Activated CD4-positive, alpha-beta T cell treated with anti-CD3 and anti-CD28 coated beads for 48 hours (primary cell): ENCODE measurements at regions not wholly inside any gene's neighbourhood (a gene's known extent, or its start where the extent isn't known, plus 50 kb on each side); places are given as distances from the start of the nearest gene placed in this dataset.
"Not testable (repeated sequence)": the region's sequence is repeated elsewhere in the genome, so short reads cannot be mapped to it uniquely, and the experiment has no call there.

ENCODE experiments used
- DNase-seq: peaks from one replicate; pipeline ENCODE4 v3.0.0-alpha.2; 2020

DNA sequence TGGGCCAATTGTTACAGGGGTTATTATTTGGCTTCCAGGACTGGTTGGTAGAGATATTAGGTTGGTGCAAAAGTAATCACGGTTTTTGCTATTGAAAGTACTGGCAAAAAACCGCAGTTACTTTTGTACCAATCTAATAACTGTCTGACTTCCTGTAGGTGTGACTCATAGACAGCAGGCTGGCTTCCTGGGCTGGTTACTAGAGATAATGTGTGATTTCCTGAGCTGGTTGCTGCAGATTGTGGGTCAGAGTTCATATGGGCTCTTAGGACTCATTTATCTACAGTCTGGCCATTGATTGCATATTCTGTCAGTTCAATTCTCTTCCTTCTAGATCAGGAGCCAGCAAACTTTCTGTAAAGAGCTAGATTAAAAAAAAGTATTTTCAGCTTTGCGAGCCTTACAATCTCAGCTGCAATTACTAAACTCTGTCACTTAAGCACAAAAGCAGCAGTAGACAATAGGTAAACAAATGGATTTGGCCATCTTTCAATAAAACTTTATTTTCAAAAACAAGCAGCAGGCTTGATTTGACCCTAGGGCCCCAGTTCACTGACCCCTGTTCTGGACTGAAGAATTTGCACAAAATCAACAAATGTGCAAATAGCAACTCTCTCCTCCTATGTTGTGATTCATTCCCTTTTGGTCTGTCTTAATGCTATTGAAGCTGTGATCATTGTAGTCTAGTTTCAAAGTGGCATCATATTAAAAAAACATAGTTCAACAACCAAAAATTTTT lies 50.8 kb upstream of the BOD1L1 start:
- no peak for DNase-seq

- no peak for DNase-seq
These were observed 54.0 kb upstream of the BOD1L1 start for GRCh38 chr4:13681570-13681969.

- DNase-seq = no peak
These were observed 66.7 kb upstream of the BOD1L1 start for GRCh38 chr4:13694256-13694655.

GRCh38 chr4:13698296-13698695 lies 70.8 kb upstream of the BOD1L1 start:
- DNase-seq = no peak

- no peak for DNase-seq
These were observed 72.7 kb upstream of the BOD1L1 start for GRCh38 chr4:13700021-13700857.

GRCh38 chr4:13700858-13701140 lies 73.3 kb upstream of the BOD1L1 start:
- not testable (repeated sequence) for DNase-seq

- no peak for DNase-seq
These were observed 74.5 kb upstream of the BOD1L1 start for GRCh38 chr4:13701937-13702446.

GRCh38 chr4:13703096-13703495 lies 75.6 kb upstream of the BOD1L1 start:
- DNase-seq = no peak

- DNase-seq = no peak
These were observed 76.5 kb upstream of the BOD1L1 start for GRCh38 chr4:13704035-13704434.

GRCh38 chr4:13704761-13705160 lies 77.2 kb upstream of the BOD1L1 start:
- DNase-seq = no peak

GRCh38 chr4:13705521-13706041 lies 78.1 kb upstream of the BOD1L1 start:
- DNase-seq = no peak

DNA sequence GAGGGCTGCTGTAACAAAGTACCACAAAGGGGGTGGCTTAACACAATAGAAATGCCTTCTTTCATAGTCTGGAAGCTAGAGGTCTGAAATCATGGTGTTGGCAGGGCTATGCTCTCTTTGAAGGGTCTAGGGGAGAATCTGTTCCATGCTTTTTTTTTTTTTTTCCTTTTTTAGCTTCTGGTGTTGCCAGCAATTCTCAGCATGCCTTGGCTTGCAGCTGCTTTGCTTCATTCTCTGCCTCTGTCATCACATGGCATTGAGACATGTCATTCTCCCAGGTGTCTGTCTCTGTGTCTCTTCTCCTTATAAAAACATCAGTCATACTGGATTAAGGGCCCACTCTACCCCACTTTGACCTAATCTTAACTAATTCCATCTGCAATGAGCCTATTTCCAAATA lies 78.6 kb upstream of the BOD1L1 start:
- DNase-seq = no peak

DNA sequence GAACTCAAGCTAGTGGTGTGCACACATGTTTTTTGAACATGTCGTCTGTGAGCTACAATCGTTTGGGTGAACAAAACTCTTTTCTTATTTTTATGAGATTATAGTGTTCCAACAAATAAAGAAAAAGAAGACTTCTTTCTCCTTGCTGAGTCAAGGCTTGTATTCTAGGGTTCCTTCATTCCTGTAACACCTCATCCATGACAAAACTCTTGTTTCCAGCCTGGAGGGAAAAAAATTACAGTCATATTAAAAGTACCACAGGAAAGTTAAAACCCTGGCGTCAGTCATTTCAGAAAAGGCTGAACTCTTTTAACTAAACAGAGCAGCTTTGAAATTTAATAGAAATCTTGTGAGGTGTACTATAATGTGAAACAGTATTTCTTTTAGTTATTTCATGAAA lies 79.2 kb upstream of the BOD1L1 start:
- DNase-seq = no peak

GRCh38 chr4:13710246-13710885 lies 82.8 kb upstream of the BOD1L1 start:
- DNase-seq = no peak

GRCh38 chr4:13711233-13711785 lies 83.8 kb upstream of the BOD1L1 start:
- DNase-seq = no peak

- DNase-seq = no peak
These were observed 94.4 kb upstream of the BOD1L1 start for GRCh38 chr4:13721894-13722293.

DNA sequence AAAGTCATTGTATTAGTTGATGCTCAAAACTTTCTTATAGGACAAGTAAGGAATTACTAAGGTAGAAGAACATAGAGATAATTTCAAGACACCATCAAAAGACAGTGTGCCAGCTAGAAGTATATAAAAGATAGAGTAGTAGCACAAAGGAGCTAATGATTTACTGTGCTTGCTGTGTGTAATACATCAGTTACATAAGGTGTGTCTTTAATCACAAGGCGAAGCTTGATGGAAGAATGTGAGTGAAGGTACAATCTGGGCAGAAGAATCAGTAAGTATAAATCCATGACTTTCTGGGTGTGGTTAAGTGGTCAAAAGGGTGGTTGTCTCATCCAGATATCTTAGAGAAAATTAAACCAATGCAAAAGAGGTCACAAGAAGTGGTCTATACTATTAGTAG lies 95.1 kb upstream of the BOD1L1 start:
- DNase-seq = no peak

GRCh38 chr4:13728761-13729160 lies 101.2 kb upstream of the BOD1L1 start:
- no peak for DNase-seq

DNA sequence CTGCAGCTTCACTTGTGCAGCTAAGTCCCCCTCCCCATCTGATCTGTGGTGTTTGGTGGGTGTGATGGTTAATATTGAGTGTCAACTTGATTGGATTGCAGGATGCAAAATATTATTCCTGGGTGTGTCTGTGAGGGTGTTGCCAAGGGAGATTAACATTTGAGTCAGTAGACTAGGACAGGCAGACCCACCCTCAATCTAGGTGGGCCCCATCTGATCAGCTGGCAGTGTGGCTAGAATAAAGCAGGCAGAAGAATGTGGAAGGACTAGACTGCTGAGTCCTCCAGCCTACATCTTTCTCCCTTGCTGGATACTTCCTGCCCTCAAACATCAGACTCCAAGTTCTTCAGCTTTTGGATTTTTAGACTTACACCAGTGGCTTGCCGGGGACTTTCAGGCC lies 103.5 kb upstream of the BOD1L1 start:
- no peak for DNase-seq

GRCh38 chr4:13733817-13734216 lies 106.3 kb upstream of the BOD1L1 start:
- no peak for DNase-seq

DNA sequence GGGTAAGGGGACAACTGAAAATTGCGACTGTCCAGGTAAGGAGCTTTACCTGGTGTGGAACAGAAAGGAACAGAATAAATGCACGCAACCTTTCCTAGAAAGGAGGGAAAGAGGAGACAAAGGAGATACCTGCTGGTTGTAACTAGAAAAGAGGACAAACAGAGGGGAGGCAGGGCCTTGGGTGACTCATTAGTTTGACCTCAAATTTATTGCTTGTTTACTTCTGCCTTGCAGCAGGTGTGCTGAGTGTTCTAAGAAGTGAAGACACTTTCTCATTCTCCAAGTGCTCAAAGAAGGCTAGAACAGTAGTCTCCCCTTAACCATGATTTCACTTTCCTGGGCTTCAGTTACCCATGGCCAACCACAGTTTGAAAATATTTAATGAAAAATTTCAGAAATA lies 123.1 kb upstream of the BOD1L1 start:
- DNase-seq = no peak

GRCh38 chr4:13761581-13761980 lies 134.1 kb upstream of the BOD1L1 start:
- not testable (repeated sequence) for DNase-seq

DNA sequence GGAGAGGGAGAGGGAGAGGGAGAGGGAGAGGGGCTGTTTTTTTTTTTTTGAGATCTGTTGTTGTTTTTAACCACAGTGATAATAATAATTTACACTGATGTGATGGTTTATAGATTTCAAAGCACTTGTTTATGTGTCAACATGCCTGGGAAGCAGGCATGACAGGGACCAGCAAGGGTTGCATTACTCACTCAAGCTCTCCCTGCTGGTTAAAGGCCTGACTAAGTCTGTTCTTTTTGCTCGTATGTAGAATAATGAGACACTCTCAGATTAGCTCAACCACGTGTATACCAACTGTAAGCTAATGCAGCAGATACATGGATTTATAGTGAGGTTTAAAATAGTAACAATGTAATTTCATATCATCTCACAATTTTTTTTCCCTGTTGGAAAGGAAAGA lies 134.6 kb upstream of the BOD1L1 start:
- no peak for DNase-seq
